Amygdala (tissue), 56 donors: ENCODE measurements at regions not wholly inside any gene's neighbourhood (a gene's known extent, or its start where the extent isn't known, plus 50 kb on each side); places are given as distances from the start of the nearest gene placed in this dataset.
"Not testable (repeated sequence)": the region's sequence is repeated elsewhere in the genome, so short reads cannot be mapped to it uniquely, and the experiment has no call there.

Experiments used
- DNase-seq, 56 donors: peaks; one replicate each; lab custom pipeline; 2025; lab: John Stamatoyannopoulos, UW

DNA sequence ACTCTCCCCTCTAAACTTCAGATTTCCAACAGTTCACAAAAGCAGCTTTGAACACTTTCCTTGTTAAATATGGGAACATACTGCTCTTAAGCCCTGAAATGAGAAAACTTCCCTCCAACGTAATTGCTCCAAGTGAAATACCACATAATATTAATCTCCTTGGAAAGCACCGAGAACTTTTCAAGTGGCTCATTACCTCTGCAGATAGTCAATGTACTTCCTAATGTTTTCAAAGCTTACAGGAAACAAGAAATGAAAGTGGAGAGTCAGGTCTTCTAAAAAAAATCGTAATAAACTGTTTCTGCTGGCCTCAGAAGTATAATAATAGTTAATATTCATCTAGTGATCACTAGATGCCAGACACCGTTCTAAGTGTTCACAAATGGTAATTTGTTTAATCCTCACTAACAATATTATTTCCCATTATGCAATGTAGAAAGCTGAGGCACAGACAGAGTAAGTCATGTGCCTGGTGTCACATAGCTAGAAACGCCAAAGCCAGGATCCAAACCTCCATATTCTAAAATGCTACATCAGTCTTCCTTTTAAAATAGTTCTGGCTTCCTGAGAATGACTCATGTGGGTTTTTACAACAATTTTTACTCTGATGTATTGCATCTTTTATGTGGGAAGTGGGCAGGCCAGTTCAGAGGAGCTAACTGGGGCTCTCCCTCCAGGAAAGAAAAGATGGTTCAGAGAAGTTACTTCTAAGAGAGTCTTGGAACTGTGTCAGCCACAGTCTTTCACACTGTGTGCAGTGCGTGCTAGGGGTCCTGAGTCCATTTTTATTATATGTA, 177.2 kb downstream of the PLPPR4 start:
- DNase-seq = no peak

DNA sequence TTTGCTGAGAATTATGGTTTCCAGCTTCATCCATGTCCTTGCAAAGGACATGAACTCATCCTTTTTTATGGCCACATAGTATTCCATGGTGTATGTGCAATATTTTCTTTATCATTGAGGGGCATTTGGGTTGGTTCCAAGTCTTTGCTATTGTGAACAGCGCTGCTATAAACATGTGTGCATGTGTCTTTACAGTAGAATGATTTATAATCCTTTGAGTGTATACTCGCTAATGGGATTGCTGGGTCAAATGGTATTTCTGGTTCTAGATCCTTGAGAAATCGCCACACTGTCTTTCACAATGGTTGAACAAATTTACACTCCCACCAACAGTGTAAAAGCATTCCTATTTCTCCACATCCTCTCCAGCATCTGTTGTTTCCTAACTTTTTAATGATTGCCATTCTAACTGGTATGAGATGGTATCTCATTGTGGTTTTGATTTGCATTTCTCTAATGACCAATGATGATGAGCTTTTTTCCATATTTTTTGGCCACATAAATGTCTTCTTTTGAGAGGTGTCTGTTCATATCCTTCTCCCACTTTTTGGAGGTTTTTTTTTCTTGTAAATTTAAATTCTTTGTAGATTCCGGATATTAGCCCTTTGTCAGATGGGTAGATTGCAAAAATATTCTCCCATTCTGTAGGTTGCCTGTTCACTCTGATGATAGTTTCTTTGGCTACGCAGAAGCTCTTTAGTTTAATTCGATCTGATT, 180.1 kb downstream of the PLPPR4 start:
- not testable (repeated sequence) for DNase-seq

DNA sequence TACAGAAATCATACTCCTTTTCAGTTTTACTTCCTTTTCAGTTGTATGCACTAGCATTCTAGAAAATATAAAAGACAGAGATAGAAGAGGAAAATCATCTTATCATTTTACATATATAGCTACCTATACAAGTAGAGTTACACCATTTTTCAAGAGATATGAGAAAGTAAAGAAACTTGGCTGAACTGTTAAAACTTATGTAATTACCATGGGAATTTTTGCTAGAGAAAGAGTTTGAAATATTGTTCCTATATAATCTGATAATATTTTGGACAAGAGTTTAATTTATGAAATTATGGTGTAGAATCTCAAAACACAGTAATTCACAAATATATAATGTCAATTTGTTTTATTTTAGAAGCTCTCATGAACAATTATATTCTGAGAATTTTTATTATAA, 180.8 kb downstream of the PLPPR4 start:
- DNase-seq = no peak

DNA sequence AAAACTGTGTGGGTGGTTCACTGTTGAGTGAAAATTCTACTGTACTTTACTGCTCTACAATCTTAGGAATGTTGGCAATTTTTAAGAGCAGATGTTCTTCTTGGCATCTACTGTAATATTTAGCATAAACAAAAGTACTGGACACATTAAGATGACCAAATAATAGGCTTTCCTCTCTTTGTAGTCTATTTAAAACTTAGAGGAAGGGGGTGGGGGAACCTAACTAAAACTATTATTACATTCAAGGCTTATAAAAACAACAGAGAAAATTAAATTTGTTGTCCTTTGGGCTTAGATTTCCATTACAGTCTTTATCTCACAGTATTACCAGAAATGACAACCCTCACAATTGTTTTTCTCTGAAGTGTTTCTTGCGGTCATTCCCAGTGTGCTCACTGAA, 181.2 kb downstream of the PLPPR4 start:
- DNase-seq = no peak

DNA sequence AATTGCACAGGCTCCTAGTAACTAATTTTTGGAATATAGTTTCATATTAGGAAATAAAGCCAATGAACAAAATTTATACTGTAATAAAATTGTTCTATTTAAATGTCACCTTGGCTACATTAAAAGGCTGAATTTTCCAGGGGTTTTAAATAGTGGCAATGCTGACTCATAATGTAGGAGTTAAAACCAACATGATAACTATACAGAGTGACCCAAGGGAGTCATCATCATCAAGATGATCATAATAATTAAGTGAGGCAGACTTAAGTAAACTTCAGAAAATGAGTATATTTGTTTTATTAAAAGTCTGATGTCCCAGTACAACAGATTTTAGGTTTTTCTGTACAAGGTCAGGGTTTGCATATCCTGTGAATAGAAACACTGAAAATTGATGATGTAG, 183.4 kb downstream of the PLPPR4 start:
- no peak for DNase-seq

DNA sequence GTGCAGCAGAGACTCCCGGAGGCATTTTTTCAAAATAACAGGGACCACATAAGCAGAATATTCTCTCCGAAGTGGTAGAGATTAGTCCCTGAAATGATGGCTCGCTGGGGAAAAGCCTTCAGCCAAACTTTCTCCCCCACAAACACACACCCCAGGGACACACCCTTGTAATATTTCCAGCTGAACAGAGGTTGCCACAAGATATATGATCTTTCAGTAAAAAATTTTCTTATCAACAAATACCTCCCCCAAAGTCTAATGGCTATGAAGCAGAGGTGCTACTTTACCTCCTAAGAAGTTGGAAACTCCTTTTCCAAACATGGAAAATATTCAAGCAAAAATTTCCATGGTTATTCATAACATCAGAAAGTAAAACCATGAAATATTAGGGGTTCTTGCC, 190.2 kb upstream of the PALMD start:
- DNase-seq = no peak

DNA sequence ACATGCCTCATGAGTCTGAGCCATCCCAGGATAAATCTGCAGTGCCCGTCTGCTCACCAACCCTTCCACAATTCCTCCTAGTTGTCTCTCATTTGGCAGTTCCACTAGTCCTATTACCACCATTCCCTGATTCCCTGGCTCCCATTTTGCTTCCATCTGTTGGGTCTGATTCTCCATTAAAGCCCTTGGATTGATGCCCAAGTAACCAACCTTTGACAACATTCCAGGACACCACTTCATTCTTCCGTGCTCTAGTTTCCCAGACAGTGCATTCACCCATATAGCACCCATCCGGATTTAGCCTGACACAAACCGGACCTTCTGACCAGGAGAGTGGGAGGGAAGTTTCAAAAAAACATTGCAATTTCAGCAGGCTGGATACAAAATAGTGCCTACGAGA, 189.4 kb upstream of the PALMD start:
- no peak for DNase-seq

DNA sequence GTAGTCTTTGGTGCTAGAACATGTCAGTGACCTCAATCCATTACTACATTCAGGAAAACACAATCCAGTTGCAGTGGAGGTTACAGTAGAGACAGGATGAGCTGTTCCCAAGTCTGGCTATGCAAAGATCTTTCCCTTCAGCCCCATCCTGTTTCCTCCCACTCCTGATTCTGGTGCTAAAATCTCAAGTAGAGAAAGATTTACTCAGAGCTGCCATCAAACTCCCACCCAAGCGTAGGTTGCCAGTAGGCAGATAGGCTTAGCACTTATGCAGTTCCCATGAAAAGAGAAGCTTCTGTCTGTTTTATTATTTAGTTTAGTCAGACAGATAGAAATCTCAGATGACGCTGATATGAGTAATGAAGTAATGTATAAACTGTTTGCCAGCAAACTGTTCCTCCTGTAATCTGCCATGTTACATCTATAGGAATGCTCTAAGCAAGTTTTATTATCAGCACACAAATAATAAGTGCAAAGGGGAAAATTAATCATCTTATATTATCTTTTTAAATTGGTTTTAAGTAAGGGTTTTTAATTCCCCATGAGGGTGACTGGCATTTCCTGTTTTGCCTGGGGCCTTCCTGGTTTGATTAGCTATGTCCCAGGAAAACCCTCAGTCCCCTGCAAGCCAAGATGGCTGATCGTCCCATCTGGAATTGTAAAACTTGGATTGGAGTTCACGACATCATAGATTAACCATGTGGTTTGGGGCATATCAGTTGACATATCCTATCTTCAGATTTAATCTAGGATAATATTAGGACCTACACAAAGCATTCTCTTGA, 188.3 kb upstream of the PALMD start:
- DNase-seq = peak in 14 of 56 donors; percentile 1 to 54 (median 16)

DNA sequence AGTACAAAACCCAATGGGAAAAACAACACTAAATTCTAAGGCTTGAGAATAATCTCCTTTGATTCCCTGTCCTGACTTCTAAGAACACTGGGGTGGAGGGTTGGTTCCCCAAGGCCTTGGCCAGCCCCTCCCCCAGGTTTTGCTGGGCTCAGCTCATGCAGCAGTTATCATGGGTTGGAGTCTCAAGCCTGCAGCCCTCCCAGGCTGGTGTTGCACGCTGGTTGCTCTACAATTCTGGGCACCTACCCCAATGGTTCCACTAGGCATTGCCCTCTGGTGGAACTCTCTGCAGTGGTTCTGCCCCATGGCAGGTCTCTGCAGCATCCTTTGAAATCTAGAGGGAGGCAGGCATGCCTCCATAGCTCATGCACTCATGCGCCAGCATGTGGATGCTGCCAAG, 184.4 kb upstream of the PALMD start:
- DNase-seq = no peak

DNA sequence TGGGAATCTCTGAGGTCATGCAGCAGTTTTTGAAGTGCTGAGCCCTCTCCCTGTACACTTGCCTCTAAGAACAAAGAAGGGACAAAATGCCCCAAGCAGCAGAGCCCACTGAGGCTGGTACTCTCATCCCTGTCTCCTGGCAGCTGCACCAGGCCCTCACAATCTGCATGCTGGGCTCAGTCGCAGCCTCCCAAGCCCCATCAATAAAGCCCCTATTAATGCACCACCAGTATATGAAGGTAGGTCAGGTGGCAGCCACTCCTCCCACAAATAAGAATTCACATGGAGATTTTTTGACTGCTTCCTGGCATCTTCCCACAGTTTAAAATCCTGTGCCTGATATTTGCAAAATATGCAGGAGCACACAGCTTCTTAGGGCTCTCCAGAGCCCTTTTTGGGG, 181.2 kb upstream of the PALMD start:
- DNase-seq = no peak

DNA sequence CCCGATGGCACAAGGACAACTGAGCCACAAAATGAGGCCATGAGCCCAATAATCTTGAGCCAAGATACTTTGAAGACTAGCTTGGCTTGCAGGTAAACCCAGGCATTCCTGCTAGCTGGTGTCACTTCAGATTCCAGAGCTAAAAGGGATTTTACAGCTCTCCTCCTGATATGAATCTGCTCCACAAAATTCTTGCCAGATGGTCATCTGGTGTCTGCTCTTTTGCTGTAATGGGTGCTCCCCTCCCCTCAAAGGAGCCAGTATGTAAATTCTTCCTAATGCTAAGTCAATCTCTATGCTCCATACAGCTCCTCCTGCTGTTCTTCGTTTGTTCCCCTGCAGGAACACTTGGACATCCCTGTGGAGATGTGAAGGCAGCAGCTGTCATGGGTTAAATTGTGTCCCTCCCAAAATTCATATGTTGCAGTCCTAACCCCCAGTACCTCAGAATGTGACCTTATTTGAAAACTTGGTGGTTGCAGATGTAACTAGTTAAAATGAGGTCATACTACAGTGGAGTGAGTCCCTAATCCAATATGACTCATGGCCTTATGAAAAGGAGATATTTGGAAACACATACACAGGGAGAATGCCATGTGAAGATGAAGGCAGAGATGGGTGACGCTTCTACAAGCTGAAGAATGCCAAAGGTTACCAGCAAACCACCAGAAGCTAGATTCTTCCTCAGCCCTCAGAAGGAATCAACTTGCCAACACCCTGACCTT, 180.6 kb upstream of the PALMD start:
- DNase-seq = no peak

DNA sequence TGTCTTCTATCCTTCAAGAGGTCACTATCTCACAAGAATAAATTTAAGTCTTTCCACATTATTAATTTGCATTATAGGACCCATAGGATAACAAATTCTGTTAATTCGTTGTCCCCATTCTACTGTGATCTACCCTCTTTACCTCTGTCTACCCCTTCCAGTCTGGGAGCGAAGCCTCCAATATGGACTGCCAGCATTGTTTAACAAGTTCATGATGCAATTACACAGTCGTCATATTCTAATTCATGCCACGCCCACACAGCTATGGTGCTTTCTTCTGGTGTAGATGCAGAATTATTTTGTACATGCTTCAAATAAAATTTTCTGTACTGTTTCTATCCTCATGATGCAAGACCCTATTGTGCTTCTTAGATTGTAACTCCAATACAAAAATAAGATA, 178.3 kb upstream of the PALMD start:
- no peak for DNase-seq

DNA sequence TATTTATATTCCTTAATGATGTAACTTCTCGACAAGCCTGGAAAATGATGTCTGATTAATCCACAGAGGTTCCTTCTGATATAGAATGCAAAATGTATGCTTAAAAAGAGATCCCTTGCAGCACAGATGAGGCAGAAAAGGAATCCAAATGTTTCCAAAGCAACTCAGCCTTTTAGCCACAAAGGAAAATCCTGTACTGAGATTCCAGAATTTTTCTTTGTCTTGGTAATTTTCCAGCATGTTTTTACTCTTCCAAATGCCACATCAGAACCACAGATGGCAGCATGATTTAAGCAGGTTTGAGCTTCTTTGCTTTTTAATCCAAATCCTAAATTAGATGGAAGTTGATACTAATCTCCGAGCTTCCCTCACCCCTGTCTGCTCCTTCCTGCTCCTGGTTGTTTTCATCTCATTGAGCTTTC, 176.4 kb upstream of the PALMD start:
- no peak for DNase-seq

DNA sequence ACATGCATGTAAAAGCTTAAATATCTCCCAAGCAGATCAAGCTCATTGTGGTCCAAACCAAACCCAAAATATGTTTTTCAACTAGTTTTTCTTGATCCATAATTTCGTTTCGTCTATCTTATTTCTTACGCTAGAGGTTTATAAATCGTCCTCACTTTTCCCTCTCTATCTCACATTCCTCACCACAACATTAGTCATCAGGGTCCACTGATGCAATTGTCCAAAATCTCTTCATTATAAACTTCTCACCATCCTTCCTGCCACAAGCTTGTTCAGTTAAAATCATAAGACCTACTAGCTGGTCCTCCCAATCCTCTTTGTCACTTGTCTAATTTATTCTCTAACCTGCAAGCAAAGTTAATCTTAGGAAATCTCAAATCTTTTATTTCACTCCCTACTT, 173.0 kb upstream of the PALMD start:
- no peak for DNase-seq

DNA sequence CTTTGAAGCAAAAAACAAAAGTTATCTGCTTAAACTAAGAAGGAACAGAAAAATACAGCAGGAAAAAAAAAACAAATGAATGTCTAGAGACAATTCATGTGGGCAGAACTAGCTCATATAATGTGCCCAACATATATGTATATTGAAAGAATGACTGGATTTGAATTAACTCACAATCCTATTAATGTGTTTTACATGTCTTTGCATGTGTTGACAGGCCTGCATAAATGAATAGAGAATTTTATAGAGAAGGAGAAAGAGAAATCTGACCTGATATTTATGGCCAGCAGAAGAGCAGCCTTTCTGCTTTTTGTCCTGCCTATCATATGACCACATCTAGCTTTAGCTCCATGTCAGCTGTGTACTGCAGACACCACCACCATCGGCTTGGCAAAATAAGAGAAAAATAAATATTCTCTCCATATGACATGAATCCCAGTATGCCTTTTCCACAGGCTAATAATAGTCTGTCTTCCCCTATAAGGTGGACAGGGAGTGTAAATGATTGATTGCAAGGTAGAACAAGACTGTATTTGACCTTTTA, 171.5 kb upstream of the PALMD start:
- DNase-seq = no peak

DNA sequence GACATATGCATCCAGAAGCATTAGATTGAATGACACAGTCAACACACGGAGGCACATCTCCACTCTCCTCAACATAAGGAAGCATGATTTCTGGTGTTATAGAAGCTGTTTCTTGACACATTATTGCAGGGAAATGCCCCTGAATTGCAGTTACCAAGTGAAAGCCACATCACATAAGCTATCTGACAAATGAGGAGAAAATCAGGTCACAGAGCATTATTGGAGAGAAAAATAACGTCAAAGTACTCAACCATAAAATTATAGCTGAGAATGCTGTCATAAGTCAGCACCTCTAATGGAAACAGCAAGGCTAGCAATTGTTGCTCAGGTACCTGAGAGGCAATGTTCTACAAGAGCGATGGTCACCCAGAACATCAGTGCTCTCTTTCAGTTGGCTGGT, 169.9 kb upstream of the PALMD start:
- no peak for DNase-seq

DNA sequence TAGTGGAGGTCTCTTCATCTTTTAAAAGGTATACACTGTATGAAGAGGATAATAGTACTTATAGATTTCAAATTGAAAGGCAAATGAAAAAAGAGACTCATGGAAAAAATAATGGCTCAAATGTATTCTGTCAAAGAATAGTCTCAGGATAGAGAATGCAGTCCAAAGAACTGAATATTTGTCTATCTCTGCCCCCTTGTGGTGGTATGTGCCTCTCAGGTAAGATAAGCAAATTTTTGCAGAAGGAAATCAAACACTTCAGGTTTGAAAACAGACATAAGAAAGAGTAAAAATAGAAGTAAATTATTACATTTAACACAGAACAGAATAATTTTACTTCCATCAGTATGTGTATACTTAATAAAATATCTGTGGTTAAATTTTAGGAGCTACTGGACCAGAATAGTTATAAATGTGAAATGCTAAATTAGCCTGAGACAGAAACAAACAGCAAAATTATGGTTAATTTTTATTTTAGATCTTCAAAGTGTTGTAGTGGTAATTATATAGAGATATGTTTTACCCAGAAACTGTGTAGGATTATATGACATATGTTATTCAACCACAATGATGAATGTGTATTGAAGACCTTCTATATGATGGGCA, 164.4 kb upstream of the PALMD start:
- DNase-seq = peak in 16 of 56 donors; percentile 1 to 65 (median 12)

DNA sequence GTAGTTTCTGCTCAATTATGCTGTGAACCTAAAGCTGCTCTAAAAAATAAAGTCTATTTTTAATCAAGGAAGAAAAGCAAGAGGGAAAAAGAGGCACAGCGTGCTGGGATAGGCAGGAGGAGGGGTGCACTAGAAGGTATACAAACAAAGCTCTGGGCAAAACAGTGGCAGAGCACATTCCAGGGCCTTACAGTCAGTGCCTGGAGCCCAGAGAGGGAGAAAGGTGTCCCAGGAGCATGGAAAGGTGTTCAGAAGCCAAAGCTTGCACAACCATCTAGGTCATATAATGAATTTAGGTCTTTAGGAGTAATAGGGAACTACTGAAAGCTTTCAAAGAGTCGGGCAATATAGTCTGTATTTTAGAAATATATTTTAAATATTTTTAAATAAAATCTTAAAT, 163.6 kb upstream of the PALMD start:
- no peak for DNase-seq

DNA sequence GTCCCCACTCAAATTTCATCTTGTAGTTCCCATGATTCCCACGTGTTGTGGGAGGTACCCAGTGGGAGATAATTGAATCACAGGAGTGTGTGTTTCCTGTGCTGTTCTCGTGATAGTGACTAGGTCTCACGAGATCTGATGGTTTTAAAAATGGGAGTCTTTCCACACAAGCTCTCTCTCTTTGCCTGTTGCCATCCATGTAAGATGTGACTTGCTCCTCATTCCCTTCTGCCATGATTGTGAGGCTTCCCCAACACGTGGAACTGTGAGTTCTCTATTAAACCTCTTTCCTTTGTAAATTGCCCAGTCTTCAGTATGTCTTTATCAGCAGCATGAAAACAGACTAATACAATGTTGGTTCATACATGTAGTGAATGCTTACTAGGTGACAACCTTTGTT, 163.2 kb upstream of the PALMD start:
- DNase-seq = no peak

DNA sequence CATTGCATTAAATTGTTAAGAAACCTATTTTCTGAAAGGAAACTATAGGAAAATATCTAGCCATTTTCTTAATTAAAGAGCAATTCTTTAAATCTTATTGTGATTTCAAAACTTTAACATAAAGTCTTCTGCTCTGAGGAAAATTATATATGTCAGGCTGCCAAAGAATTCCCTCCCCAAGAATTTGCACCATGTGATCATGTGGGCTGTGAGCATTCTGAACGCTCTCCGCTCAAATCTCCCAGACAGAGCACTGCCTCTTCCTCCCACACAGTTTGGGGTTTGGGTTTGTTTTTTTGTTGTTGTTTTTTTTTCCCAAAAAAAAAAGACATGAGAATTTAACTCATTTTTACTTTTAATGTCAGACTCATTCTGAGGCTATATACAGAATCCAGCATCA, 155.9 kb upstream of the PALMD start:
- no peak for DNase-seq
